Type B pancreatic cell (in vitro differentiated cells): ENCODE measurements at regions not wholly inside any gene's neighbourhood (a gene's known extent, or its start where the extent isn't known, plus 50 kb on each side); places are given as distances from the start of the nearest gene placed in this dataset.
"Not testable (repeated sequence)": the region's sequence is repeated elsewhere in the genome, so short reads cannot be mapped to it uniquely, and the experiment has no call there.

Experiments
- DNase-seq: peaks from one replicate; pipeline ENCODE4 v3.0.0; 2021; ENCODE audit warnings: mixed read lengths; ENCODE audit not compliant: unreplicated experiment; ENCODE audit errors: extremely low spot score
- H3K27ac Mint-ChIP-seq: 2 replicates; pipeline ENCODE4 v1.8.0; 2021; ENCODE audit warnings: mild to moderate bottlenecking, mixed read lengths
- H3K27me3 Mint-ChIP-seq: 2 replicates; pipeline ENCODE4 v1.8.0; 2021; ENCODE audit warnings: mixed read lengths
- H3K36me3 Mint-ChIP-seq: 2 replicates; pipeline ENCODE4 v1.8.0; 2021; ENCODE audit warnings: mixed read lengths
- H3K4me1 Mint-ChIP-seq: one replicate; pipeline ENCODE4 v1.8.0; 2021; ENCODE audit warnings: mixed read lengths; ENCODE audit not compliant: unreplicated experiment
- H3K4me3 Mint-ChIP-seq: 2 replicates; pipeline ENCODE4 v1.8.0; 2021; ENCODE audit warnings: mild to moderate bottlenecking, mixed read lengths
- H3K9me3 Mint-ChIP-seq: 2 replicates; pipeline ENCODE4 v1.8.0; 2021; ENCODE audit warnings: mixed read lengths

DNA sequence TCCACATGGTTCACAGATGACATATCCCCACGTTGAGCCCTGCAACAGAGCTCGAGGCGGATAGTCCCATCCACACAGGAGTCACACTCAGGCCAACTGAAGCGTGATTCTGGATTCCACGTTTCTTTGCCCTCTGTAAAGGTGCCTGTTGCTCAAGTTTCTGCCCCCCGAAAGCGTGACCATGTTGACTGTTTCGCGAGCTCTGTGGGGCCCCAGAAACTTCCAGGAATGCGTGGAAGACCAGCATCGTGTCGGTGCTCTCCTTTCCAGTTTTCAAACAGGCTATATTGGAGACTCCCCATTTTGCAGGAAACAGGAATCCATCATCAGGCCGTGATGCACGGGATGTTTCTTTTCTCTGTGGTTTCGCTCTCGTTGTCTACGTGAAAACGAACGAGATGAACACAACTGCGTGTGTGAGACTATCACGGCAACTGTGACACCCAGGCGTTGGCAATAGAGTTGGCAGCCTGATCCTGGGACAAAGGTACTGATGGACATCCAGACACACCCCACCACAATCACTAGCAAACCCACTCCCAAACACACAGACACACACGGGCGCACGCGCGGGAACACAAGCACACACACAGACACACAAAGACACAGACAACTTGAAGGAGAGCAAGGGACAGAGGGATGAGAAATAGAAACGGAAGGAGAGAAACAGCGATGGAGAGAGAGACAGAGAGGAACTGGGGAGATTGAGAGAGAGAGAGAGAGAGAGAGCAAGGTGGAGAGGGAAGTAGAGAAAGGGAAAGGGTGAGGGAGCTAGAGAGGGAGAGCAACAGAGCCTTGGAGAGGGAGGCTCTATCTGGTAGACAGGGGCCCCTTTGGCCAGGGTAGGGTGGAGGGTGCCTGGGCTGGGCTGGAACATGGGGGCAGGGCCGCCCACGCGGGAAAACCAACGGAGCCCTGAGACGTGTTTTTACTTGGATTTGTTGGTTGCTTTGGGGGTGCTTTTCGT, 1609.3 kb downstream of the SPATA31A7 start:
- Mint-ChIP-seq H3K27me3 (peaks cover 50% of the 10 kb centered on the region), H3K4me3 (peak overlapping the region; percentile 69), H3K36me3 (peaks cover 13% of the 10 kb centered on the region), H3K4me1 (peaks cover 18% of the 10 kb centered on the region), H3K27ac (peak overlapping the region; percentile 7)
- DNase-seq, H3K9me3 Mint-ChIP-seq: not testable (repeated sequence)

DNA sequence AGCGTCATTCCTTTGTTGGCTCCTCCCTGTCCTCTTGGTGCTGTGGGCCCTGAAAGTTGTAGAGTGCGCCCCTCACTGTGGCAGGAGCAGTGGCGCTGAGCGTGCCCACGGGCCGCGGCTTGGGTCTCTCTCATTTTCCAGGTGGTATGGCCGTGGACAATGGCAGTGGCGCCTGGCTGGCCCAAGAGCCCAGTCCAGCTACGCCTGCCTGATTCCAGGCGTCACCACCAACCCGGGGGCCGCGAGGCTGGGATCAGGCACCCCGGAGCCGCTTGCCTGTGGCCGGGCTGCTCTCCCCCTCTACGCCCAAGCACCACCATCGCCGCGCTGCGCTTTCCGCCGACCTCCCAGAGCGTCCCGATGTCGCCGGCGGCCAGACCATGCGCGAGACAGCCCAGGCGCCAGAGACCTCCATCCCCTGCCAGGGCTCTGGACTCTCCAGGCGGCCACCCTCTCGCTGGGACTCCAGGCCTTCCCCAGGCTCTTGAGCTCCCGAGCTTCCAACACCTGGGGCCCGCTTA, 1610.1 kb downstream of the SPATA31A7 start:
- H3K36me3 Mint-ChIP-seq, result peaks cover 17% of the 10 kb centered on the region
- peaks cover 58% of the 10 kb centered on the region for H3K27me3 Mint-ChIP-seq
- not testable (repeated sequence) for H3K27ac Mint-ChIP-seq, H3K9me3 Mint-ChIP-seq
- peak overlapping the region; percentile 73 for H3K4me3 Mint-ChIP-seq
- peak; percentile 84 for DNase-seq
- peaks cover 18% of the 10 kb centered on the region for H3K4me1 Mint-ChIP-seq

DNA sequence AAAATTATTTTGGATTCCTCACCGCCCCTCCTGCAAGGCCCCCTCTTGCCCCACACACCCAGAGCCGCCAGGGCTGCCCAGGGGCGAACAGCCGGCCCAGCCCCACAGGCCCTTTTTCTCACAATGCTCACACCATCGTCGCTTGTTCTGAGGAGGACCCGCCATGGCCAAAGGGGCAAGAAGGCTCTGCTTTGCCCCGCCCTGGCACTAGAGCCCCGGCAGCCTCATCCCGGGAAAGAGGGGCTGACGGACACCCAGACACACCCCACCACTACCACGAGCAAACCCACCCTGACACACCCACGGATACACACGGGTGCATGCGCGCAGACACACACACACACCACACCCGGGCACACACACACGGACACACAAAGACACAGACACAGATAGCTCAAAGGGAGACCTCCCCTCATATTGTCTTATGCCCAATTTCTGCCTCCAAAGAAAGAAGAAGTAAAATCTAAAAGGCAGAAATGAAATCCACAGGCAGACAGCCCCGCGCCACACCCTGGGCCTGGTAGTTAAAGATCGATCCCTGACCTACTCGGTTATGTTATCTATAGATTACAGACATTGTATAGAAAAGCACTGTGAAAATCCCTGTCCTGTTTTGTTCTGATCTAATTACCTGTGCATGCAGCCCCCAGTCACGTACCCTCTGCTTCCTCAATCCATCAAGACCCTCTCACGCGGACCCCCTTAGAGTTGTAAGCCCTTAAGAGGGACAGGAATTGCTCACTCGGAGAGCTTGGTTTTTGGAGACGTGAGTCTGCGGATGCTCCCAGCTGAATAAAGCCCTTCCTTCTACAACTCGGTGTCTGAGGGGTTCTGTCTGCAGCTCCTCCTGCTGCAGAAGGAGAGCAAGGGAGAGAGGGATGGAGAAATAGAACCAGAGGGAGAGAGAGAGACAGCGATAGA, 1610.9 kb downstream of the SPATA31A7 start:
- Mint-ChIP-seq H3K4me1 (peaks cover 18% of the 10 kb centered on the region), H3K36me3 (peaks cover 17% of the 10 kb centered on the region), H3K27ac (peak overlapping the region; percentile 50), H3K27me3 (peaks cover 65% of the 10 kb centered on the region), H3K4me3 (peak overlapping the region; percentile 73)
- not testable (repeated sequence) for DNase-seq, H3K9me3 Mint-ChIP-seq

DNA sequence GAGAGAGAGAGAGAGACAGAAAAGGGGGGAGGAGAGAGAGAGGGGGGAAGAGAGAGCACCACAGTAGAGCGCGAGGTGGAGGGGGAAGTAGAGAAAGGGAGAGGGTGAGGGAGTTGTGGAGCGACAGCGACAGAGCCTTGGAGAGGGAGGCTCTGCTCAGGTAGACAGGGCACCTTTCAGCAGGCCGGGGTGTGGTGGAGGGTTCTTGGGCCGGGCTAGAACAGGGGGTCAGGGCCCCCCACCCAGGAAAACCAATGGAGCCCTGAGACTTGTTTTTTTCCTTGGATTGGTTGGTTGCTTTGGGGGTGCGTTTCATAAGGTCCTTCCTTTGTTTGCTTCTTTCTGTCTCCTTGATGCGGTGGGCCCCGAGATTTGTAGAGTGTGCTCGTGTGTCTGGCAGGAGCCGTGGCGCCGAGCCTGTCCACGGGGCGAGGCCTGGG, 1611.6 kb downstream of the SPATA31A7 start:
- H3K27me3 Mint-ChIP-seq, result peaks cover 68% of the 10 kb centered on the region

DNA sequence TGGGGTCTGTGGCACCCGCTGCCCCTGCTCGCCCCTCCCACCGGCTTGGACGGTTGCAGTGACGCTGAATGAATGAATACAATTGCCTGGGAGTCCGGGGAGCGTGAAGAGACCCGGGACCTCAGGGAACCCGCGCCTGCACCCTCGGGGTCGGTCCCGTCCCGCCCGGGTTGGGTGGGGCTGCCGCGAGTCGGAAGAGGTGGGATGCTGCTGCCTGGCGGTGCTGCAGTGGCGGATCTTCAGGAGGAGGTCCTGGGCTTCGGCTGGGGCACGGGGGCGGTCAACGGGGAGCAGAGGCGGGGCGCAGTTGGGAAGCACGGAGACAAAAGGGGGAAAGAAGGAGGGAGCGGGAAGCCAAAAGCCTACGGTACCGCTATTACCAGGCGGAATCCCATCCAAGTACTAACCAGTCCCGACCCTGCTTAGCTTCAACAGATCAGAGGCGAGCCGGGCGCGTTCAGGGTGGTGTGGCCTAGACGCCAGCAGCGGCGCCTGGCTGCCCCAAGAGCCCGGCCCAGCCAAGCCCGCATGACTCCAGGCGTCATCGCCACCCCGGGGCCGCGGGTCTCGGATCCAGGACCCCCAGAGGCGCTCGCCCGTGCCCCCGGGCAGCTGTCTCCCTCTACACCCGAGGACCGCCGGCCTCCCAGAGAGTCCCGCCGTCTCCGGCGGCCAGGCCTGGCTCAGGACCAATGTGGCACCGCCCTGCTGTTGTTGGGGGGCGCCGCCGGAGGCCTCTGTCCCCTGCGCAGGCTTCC, 1612.3 kb downstream of the SPATA31A7 start:
- Mint-ChIP-seq H3K27me3 (peaks cover 69% of the 10 kb centered on the region), H3K27ac (peak overlapping the region; percentile 76), H3K36me3 (peaks cover 17% of the 10 kb centered on the region), H3K4me1 (peaks cover 18% of the 10 kb centered on the region), H3K4me3 (peak overlapping the region; percentile 73)
- DNase-seq, result peak; percentile 95
- H3K9me3 Mint-ChIP-seq, result not testable (repeated sequence)

More for the DNA sequence above, 1611.6 kb downstream of the SPATA31A7 start:
- Mint-ChIP-seq H3K4me3 (peak overlapping the region; percentile 73), H3K27ac (peak overlapping the region; percentile 76), H3K4me1 (peaks cover 18% of the 10 kb centered on the region), H3K36me3 (peaks cover 17% of the 10 kb centered on the region)
- DNase-seq, H3K9me3 Mint-ChIP-seq: not testable (repeated sequence)

DNA sequence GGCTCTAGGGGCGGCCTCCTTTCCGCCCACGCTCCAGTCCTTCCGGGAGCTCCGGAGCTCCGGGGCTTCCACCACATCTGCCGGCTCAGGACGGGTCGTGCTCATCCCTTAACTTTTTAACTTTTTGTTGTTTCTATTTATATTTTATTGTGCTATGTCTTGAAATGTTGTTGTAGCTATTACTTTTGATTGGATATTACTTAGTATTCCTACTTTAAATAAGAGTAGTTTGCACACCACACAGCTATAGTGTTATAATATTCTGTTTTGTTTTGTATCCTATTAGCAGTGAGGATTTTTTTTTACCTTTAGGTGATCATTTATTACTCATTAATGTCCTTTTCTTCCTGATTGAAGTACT, 1612.9 kb downstream of the SPATA31A7 start:
- not testable (repeated sequence) for H3K9me3 Mint-ChIP-seq, DNase-seq, H3K27ac Mint-ChIP-seq
- peaks cover 69% of the 10 kb centered on the region for H3K27me3 Mint-ChIP-seq
- peaks cover 18% of the 10 kb centered on the region for H3K4me1 Mint-ChIP-seq
- H3K4me3 Mint-ChIP-seq, result peak overlapping the region; percentile 73
- peaks cover 17% of the 10 kb centered on the region for H3K36me3 Mint-ChIP-seq

DNA sequence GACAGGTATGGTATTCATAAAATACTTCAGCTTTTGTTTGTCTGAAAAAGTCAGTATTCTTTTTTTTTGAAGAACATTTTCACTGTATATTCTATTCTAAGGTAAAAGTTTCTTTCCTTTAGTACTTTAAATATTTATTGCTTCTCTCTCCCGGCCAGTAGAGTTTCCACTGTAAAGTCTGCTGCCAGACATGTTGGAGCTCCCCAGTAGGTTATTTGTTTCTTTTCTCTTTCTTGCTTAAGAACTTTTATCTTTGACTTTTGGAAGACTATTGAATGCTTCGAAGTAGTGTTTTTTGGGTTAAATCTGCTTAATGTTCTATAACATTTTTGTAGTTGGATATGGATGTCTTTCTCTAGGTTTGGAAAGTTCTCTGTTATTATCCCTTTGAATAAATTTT, 1613.3 kb downstream of the SPATA31A7 start:
- H3K9me3 Mint-ChIP-seq, H3K27ac Mint-ChIP-seq, DNase-seq: not testable (repeated sequence)
- Mint-ChIP-seq H3K4me1 (peaks cover 18% of the 10 kb centered on the region), H3K4me3 (peak overlapping the region; percentile 73), H3K36me3 (peaks cover 17% of the 10 kb centered on the region), H3K27me3 (peaks cover 72% of the 10 kb centered on the region)

DNA sequence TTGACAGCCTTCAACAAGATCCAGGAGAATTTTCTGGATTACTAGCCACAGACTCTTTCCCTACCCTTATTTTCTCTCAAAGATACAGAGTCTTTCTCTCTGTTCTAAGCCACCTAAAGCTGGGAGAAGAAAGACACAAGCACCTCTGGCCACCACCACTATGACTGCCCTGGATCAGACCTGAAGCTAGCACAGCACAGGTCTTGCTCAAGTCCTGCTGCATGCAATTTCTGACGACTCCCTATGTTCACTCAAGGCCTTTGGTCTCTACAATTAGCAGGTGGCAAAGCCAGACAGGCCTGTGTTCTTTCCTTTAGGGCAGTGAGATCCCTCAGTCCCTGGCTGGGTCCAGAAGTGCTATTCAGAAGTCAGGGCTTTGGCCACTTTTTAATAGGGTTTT, 1614.5 kb downstream of the SPATA31A7 start:
- H3K27ac Mint-ChIP-seq, H3K9me3 Mint-ChIP-seq, DNase-seq: not testable (repeated sequence)
- Mint-ChIP-seq H3K36me3 (peaks cover 13% of the 10 kb centered on the region), H3K4me3 (peak overlapping the region; percentile 9), H3K4me1 (peaks cover 13% of the 10 kb centered on the region), H3K27me3 (peaks cover 73% of the 10 kb centered on the region)

DNA sequence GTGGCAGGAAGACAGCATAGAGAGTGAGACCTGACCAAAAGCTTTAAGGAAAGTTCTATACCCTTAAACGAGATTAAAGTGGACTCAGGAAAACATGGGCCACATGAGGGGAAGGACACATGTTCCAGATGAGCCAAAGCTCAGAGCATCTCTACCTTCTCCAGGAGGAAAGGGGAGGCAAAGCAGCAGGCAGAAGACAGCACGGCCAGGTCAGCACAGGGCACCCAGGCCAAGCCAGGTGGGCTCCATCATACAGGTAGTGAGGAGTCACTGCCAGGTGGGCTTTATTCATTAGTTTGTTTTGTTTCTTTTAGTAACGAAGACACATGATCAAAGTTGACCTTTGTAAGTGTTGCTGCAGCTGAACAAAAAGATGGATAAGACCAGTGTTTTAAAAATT, 1617.6 kb downstream of the SPATA31A7 start:
- H3K4me3 Mint-ChIP-seq, DNase-seq, H3K4me1 Mint-ChIP-seq, H3K9me3 Mint-ChIP-seq, H3K36me3 Mint-ChIP-seq, H3K27ac Mint-ChIP-seq: not testable (repeated sequence)
- H3K27me3 Mint-ChIP-seq, result peaks cover 57% of the 10 kb centered on the region

DNA sequence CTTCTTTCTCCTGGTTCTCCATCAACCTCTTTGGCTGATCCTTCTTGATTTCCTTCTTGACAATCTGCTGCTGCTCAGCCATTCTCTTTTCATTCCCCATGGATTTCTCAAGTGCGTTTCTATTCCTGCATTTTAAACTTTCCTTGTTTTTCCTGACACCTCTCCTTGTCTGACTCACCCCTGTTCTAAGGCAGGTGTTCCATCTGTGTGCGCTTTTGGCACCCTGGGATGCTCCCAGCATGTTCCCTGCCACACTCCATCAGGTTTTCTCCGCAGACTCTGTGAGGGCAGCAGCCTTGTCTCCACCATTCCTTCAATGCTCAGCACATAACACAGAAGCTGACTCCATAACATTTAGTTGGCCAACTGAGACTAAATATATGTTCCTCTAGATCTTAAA, 1618.2 kb downstream of the SPATA31A7 start:
- not testable (repeated sequence) for H3K4me3 Mint-ChIP-seq, H3K27ac Mint-ChIP-seq, H3K4me1 Mint-ChIP-seq, H3K9me3 Mint-ChIP-seq, DNase-seq, H3K36me3 Mint-ChIP-seq
- peaks cover 55% of the 10 kb centered on the region for H3K27me3 Mint-ChIP-seq

DNA sequence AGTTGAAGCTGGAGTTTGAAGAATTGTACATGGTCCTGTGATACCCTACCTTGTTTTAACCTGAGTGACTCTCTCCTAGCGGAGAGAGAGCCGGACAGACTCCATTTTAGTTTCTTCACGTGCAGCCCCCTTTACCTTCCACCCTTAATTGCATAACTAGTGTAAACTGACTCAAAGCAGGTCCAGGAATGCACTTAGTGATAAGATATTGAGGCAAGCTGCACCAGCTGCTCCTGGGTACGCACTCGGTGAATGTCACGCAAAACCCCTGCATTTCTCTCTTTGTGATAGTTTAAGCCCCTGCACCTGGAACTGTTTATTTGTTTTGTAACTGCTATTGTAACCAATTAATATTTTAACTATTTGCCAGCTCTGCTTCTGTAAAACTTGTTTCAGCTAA, 1620.5 kb downstream of the SPATA31A7 start:
- H3K4me1 Mint-ChIP-seq, H3K4me3 Mint-ChIP-seq, H3K9me3 Mint-ChIP-seq, H3K27ac Mint-ChIP-seq, H3K36me3 Mint-ChIP-seq, DNase-seq: not testable (repeated sequence)
- H3K27me3 Mint-ChIP-seq, result peaks cover 48% of the 10 kb centered on the region

DNA sequence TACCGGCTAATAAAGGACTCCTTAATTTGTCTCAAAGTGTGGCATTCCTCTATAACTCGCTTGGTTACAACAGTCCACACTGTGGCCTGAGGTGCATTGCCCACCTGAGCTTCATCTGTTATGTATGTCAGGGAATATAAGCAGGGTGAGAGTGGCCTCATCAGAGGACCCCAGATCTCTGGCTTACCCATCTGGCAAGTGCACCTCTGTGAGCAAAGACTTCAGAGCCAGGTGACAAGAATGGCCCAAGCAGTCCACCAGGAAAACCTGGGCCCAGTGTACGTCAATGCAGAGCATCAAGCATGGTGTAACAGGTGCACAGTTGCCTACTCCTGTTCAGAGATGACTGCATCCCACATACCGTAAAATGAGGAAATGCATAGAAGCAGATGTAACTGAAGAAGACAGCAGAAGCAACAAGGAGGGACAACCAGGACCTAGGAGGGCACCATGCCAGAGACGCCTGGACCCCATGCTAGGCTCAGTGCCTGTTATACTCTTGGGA, 1621.0 kb downstream of the SPATA31A7 start:
- not testable (repeated sequence) for H3K4me3 Mint-ChIP-seq, DNase-seq, H3K36me3 Mint-ChIP-seq, H3K4me1 Mint-ChIP-seq, H3K27ac Mint-ChIP-seq, H3K9me3 Mint-ChIP-seq
- peaks cover 48% of the 10 kb centered on the region for H3K27me3 Mint-ChIP-seq
